Neural cell (in vitro differentiated cells): ENCODE measurements at regions not wholly inside any gene's neighbourhood (a gene's known extent, or its start where the extent isn't known, plus 50 kb on each side); places are given as distances from the start of the nearest gene placed in this dataset.

Source experiments
- EP300 ChIP-seq: fragments of 450-650 bp; conservative IDR thresholded peaks from 2 replicates; pipeline ENCODE4 v1.6.1; 2014; ENCODE audit warnings: antibody characterized with exemption, mild to moderate bottlenecking, moderate library complexity; ENCODE audit not compliant: poor library complexity, severe bottlenecking
- RAD21 ChIP-seq: fragments of 450-650 bp; conservative IDR thresholded peaks from 2 replicates; pipeline ENCODE4 v1.6.1; 2014; ENCODE audit warnings: antibody characterized with exemption, mild to moderate bottlenecking, moderate library complexity
- SMC3 ChIP-seq: fragments of 450-650 bp; conservative IDR thresholded peaks from 2 replicates; pipeline ENCODE4 v1.6.1; 2014; ENCODE audit warnings: antibody characterized with exemption, mild to moderate bottlenecking, moderate library complexity; ENCODE audit not compliant: poor library complexity
- TF ChIP-seq, protein P1 (sequence below): fragments of 450-650 bp; IDR thresholded peaks from 2 replicates; pipeline ENCODE4 v1.5.1; 2014; ENCODE audit warnings: antibody characterized with exemption, mild to moderate bottlenecking, moderate library complexity; ENCODE audit not compliant: poor library complexity, severe bottlenecking

GRCh38 chr11:26040339-26040738 lies 291.6 kb upstream of the ANO3 start:
- TF ChIP-seq, protein P1, sequence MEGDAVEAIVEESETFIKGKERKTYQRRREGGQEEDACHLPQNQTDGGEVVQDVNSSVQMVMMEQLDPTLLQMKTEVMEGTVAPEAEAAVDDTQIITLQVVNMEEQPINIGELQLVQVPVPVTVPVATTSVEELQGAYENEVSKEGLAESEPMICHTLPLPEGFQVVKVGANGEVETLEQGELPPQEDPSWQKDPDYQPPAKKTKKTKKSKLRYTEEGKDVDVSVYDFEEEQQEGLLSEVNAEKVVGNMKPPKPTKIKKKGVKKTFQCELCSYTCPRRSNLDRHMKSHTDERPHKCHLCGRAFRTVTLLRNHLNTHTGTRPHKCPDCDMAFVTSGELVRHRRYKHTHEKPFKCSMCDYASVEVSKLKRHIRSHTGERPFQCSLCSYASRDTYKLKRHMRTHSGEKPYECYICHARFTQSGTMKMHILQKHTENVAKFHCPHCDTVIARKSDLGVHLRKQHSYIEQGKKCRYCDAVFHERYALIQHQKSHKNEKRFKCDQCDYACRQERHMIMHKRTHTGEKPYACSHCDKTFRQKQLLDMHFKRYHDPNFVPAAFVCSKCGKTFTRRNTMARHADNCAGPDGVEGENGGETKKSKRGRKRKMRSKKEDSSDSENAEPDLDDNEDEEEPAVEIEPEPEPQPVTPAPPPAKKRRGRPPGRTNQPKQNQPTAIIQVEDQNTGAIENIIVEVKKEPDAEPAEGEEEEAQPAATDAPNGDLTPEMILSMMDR, result no peak
- TF ChIP-seq RAD21 (no peak), SMC3 (no peak), EP300 (peak; percentile 95)
